ENCODE measurements at regions not wholly inside any gene's neighbourhood (a gene's known extent, or its start where the extent isn't known, plus 50 kb on each side); places are given as distances from the start of the nearest gene placed in this dataset.

DNA sequence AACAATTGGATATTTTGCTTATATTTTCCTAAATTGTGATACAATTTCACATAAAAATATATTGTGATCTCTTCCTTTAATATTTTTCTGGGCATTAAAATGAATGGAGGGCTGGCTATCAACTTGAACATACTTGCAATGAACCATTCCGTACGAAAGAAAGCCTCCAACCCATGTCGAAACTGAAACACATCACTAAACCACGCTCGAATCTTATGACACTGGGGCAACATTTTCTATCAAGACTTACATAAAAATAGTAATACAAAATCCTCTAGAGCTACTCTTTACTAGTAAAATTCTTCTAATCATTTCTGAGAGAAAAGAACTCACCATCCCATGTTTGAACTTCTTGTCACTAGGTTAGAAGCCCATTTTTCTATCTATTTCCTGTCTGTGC, 132.8 kb upstream of the DOK6 start:
- TF ChIP-seq, protein P1, sequence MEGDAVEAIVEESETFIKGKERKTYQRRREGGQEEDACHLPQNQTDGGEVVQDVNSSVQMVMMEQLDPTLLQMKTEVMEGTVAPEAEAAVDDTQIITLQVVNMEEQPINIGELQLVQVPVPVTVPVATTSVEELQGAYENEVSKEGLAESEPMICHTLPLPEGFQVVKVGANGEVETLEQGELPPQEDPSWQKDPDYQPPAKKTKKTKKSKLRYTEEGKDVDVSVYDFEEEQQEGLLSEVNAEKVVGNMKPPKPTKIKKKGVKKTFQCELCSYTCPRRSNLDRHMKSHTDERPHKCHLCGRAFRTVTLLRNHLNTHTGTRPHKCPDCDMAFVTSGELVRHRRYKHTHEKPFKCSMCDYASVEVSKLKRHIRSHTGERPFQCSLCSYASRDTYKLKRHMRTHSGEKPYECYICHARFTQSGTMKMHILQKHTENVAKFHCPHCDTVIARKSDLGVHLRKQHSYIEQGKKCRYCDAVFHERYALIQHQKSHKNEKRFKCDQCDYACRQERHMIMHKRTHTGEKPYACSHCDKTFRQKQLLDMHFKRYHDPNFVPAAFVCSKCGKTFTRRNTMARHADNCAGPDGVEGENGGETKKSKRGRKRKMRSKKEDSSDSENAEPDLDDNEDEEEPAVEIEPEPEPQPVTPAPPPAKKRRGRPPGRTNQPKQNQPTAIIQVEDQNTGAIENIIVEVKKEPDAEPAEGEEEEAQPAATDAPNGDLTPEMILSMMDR (IDR thresholded peaks at IDR 0.05) = no peak
- no peak for TF ChIP-seq POLR2AphosphoS5 (IDR thresholded peaks at IDR 0.05)

All from breast epithelium (tissue), 3 donors.